ENCODE measurements at regions not wholly inside any gene's neighbourhood (a gene's known extent, or its start where the extent isn't known, plus 50 kb on each side); places are given as distances from the start of the nearest gene placed in this dataset.

GRCh38 chr12:59179231-59179630 lies 258.9 kb upstream of the LRIG3 start:
- TF ChIP-seq CTCF (conservative IDR thresholded peaks at IDR 0.05), result no peak
- no peaks in the 10 kb centered on the region for H3K36me3 Mint-ChIP-seq

GRCh38 chr12:59173695-59174094 lies 253.4 kb upstream of the LRIG3 start:
- no peak for DNase-seq (ENCODE audit: extremely low spot score, unreplicated experiment)
- no peaks in the 10 kb centered on the region for H3K36me3 Mint-ChIP-seq
- no peak overlapping the region for H3K27ac Mint-ChIP-seq
- peaks cover 2% of the 10 kb centered on the region for H3K27me3 Mint-ChIP-seq
- H3K9me3 Mint-ChIP-seq, result no peaks in the 10 kb centered on the region
- no peak overlapping the region for H3K4me3 Mint-ChIP-seq
- no peaks in the 10 kb centered on the region for H3K4me1 Mint-ChIP-seq (ENCODE audit: unreplicated experiment)
- peak; percentile 57 for TF ChIP-seq CTCF (conservative IDR thresholded peaks at IDR 0.05)

More at GRCh38 chr12:59179231-59179630, 258.9 kb upstream of the LRIG3 start:
- Mint-ChIP-seq H3K9me3 (no peaks in the 10 kb centered on the region), H3K4me3 (no peak overlapping the region), H3K27ac (no peak overlapping the region), H3K4me1 (ENCODE audit: unreplicated experiment) (no peaks in the 10 kb centered on the region), H3K27me3 (no peaks in the 10 kb centered on the region)
- no peak for DNase-seq (ENCODE audit: extremely low spot score, unreplicated experiment)

- no peak for TF ChIP-seq CTCF (conservative IDR thresholded peaks at IDR 0.05)
- H3K9me3 Mint-ChIP-seq, result no peaks in the 10 kb centered on the region
- H3K36me3 Mint-ChIP-seq, result no peaks in the 10 kb centered on the region
- H3K4me1 Mint-ChIP-seq (ENCODE audit: unreplicated experiment), result peaks cover 20% of the 10 kb centered on the region
- H3K27me3 Mint-ChIP-seq, result peaks cover 5% of the 10 kb centered on the region
- no peak for DNase-seq (ENCODE audit: extremely low spot score, unreplicated experiment)
- no peak overlapping the region for H3K27ac Mint-ChIP-seq
- H3K4me3 Mint-ChIP-seq, result no peak overlapping the region
Observed at GRCh38 chr12:59168647-59169046, 248.3 kb upstream of the LRIG3 start.

GRCh38 chr12:59166457-59166856 lies 246.2 kb upstream of the LRIG3 start:
- Mint-ChIP-seq H3K4me1 (ENCODE audit: unreplicated experiment) (peaks cover 20% of the 10 kb centered on the region), H3K4me3 (no peak overlapping the region), H3K36me3 (no peaks in the 10 kb centered on the region), H3K27me3 (peaks cover 5% of the 10 kb centered on the region), H3K9me3 (no peaks in the 10 kb centered on the region), H3K27ac (no peak overlapping the region)
- TF ChIP-seq CTCF (conservative IDR thresholded peaks at IDR 0.05), result no peak
- no peak for DNase-seq (ENCODE audit: extremely low spot score, unreplicated experiment)

GRCh38 chr12:59164991-59165718 lies 244.9 kb upstream of the LRIG3 start:
- Mint-ChIP-seq H3K4me3 (no peak overlapping the region), H3K9me3 (no peaks in the 10 kb centered on the region), H3K27me3 (peaks cover 5% of the 10 kb centered on the region), H3K4me1 (ENCODE audit: unreplicated experiment) (peaks cover 20% of the 10 kb centered on the region), H3K27ac (no peak overlapping the region), H3K36me3 (no peaks in the 10 kb centered on the region)
- no peak for DNase-seq (ENCODE audit: extremely low spot score, unreplicated experiment)
- peak; percentile 79 for TF ChIP-seq CTCF (conservative IDR thresholded peaks at IDR 0.05)
